HuH-7 (cell line): ENCODE measurements at regions not wholly inside any gene's neighbourhood (a gene's known extent, or its start where the extent isn't known, plus 50 kb on each side); places are given as distances from the start of the nearest gene placed in this dataset.
A peak's percentile ranks its signal among the peaks of the same experiment; 100 is the strongest.

Experiments used
- DNase-seq: peaks from one replicate; pipeline ENCODE4 v3.0.0; 2011; ENCODE audit warnings: low spot score

GRCh38 chr4:23401572-23401971 is 488.3 kb downstream of the PPARGC1A start:
- no peak for DNase-seq

DNA sequence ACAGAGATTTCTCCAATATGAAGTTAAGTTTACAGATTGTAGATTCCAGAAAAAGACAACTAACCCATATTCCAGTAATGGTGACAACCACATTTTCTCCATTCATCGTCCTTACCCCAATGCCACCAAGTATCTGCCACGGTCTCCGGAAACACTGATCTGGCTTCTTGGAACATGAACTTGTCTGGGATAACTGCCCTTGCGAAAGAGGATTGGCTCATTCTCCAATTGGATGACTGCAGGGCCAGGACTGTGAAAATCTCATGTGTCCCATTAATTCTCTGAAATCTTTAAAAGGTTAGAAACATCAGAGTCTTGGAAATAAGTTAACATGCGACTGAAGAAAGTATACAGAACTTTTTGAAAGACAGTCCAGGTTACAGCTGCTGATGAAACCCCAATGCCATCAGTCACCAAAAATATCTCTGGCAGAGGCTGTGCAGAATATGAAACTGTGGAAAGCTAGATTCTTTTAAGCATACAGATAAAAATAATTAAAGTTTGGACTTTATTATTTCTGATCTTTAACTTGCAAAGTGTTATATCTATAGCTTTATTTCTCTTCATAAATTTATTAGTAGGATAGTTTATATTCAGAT is 496.9 kb downstream of the PPARGC1A start:
- no peak for DNase-seq

GRCh38 chr4:23390246-23390645 is 499.6 kb downstream of the PPARGC1A start:
- no peak for DNase-seq

GRCh38 chr4:23388699-23389395 is 501.0 kb downstream of the PPARGC1A start:
- DNase-seq: no peak

GRCh38 chr4:23388255-23388654 is 501.6 kb downstream of the PPARGC1A start:
- no peak for DNase-seq

DNA sequence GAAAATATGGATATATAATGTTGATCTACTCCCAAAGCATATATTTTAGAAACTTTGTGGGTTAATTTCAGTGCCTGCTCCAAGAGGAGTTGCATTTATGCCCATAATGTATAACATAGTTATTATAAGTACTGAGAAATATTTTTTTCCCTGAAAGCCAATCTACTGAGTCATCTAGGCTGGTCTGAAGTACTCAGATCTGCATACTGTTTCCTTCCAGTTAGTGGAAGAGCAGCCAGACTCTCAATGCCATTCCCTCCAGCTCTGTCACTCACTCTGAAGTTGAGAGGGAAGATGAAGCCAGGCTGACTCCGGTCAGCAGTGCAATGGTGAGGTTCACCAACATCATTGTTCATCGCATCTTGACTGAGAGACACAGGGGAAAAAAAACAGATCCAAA is 505.1 kb downstream of the PPARGC1A start:
- no peak for DNase-seq

GRCh38 chr4:23382879-23383278 is 507.0 kb downstream of the PPARGC1A start:
- no peak for DNase-seq

DNA sequence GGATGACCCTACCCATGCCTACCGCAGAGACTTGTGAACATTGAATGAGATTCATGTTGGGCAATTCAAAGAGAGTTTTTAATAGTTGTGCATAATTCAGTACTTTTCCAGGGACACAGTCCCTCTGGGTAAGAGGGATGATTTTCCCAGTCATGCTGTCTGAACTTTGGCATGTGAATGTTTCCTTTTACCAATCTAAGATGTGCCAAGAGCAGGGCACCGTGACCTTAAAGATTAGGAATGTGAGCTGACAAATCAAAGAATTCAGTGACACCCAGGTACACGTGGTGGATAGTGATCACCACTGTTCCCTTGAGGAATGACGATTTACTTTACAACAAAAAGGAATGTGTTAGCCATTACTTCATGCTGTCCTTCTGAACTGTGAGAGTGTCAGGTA is 515.6 kb downstream of the PPARGC1A start:
- no peak for DNase-seq

DNA sequence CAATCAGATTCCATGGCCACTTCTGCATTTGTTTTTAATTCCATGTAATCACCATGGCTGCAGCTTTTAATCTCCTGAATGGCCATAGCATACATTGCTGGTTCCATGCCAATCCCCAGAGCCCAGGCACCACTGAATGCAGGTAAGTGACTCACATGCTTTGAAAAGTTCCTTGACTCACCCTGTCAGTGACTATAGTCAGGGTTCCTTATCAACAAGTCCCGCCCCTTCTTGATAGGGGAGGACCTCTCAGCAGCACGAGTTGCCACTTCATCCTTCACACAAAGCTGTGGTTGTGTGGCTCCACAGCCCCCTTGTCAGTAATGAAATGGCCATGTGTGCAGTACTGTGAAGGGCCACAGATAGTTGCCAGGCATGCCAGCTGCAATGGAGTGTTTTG is 516.6 kb downstream of the PPARGC1A start:
- no peak for DNase-seq

DNA sequence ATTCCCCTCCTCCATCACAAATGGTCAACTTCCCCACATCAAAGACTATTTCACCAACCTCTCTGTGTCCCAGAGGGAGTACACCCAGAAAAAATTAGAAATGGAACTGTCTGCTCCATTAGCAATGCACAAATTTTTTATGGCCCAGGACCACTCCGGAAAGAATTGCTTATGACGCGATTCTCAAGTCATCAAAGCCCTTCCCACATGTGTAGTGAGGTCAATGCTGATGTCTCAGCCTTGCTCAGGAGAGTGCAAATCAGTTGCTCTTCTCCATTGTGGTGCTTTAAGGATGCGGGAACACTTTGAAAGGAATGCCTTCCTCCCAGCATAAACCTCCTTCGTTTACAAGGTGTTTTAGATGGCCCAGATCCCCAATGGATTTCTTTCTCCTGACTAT is 518.3 kb downstream of the PPARGC1A start:
- DNase-seq: no peak

DNA sequence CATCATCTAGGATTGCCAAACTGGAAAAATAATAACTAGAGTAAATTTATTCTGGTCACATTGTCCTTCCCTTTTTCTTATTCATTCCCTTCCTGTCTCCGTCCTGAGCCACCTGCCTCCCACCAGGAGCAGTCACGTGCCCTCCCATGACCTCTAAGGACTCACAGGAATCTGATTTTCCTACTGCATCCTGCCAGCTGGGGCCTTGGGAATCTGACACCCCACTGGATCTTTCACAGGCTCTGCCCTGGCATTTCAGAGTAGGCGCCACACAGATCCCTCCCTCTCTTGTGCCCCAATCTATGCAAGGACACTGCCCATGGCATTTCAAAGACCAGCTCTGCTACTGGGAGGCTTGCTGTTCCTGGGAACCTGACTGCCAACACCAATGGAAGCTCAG is 520.5 kb downstream of the PPARGC1A start:
- no peak for DNase-seq

DNA sequence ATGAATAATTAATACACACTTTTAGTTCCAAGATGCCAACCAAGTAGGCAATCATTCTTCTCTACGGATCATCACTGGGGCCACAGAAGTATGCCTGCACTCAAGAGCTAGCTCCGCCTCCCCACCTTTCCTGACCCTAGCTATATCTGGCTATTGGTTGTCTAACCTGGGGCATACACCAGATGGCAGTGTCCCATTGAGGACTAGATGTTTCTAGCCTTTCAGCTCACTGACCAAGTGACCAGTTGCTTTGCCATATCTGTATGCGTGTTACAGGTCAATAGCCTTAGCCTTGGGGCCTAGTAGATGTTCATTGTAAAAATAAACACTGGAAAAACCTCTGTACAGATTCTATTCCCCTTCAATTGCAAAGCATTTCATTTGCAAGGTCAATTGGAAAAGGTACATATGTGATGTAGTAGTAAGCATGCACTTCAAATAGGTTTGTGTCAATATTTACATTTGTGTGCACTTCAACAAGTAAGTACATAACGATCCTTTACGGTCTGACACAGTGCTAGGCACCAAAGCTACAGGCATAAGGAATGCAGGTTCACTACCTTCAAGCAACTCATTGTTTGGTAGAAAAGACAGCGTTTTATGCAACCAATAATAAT is 521.7 kb downstream of the PPARGC1A start:
- peak; percentile 64 for DNase-seq

DNA sequence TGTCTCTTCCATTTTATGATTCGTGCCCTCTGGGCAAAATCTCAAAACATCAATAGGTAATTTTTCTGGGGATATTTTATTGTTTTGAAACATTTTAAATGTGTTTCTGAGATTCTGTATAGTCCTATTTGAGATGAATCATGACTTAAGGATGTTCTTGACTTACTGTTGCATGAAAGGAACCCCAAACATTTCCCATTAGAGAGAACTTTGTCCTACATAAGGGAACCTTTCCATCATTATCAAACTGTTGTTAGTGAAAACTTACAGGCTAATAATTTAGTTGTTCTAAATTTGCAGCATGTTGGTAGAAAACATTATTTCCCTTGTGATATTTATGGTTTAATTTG is 523.3 kb downstream of the PPARGC1A start:
- DNase-seq: no peak

DNA sequence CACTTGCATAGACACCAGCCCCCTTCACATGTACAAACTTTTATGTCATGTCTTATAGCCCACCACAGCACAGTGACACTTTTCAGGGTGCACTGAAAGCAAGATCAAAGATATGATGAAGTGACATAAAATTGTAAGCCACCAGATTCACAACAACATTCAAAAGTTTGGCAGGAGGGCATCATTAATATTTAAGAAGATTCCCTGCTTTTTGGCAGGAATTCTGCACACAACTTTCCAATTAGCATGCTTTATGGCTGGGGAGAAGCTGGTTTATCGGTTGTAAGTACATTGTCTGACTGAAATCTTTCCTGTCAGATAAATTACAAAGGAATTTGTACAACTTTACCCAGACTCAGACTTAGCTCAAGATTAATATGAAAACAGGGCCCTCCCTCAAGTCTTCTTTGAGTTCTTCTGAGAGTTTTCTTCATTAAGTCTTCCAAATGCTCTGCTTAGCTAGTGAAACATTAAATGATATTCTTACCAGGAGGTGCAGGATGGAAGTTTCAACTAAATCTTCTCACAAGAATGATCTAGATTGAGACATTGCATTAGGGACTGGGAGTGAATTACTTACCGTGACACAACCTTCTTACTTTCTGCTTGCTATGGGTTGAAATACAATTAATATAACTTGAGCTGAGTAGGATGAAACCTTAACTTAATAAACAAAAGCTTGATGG is 523.8 kb downstream of the PPARGC1A start:
- DNase-seq: no peak

DNA sequence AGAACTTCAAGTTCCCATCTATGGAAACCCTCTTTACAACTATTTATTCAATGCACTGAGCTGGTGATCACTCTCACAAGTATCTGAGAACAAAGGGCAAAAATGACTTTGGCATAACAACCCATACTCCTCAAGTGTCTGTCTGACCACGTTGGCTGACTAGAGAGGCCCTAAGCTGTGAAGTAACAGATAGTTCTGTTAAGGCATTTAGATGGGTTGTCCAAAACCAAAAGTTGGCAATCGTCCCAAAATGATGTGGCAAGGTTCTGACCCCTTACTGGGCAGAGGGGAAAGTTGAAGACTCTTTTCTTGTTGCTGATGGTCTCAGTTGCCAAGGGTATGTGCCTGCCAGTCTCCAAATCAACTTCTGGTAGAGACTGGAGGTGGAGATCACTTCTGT is 524.8 kb downstream of the PPARGC1A start:
- DNase-seq: no peak

- DNase-seq: no peak
Measured at GRCh38 chr4:23364167-23364566, 525.7 kb downstream of the PPARGC1A start.

GRCh38 chr4:23361453-23361852 is 528.4 kb downstream of the PPARGC1A start:
- no peak for DNase-seq

DNA sequence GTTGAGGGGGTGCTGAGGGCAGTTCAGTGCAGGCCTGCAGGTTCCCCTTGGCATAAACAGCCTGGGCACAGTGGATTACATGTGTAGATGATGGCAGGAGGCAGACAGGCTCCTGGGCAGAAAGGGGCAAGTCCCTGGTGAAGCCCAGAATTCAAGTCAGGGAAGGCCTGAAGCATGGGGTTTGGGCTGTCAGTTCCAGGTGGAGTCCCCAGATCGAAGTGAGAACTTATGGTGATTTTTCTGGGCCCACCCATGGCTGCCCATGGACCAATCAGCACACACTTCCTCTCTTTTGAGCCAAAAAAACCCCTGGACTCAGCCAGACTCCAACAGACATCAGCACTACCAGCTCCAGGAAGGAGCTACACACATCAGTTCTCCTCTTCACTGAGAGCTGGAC is 529.1 kb downstream of the PPARGC1A start:
- no peak for DNase-seq

DNA sequence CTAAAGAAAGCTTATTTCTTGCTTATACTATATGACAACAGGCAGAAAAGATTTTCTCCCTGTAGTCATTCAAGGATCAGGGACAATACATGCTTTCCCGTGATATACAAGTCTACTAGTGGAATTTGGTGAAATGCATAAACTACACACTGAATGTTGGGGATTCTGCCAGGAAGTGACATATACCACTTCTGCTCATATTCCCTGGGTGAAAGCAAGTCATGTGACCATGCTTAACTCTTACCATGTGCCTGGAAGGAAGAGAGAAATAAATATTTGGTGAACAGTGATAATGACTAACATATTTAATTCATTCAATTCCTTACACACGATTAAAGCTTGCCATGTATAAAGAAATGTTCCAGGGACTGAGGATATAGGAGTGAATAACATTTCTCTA is 534.6 kb downstream of the PPARGC1A start:
- no peak for DNase-seq

DNA sequence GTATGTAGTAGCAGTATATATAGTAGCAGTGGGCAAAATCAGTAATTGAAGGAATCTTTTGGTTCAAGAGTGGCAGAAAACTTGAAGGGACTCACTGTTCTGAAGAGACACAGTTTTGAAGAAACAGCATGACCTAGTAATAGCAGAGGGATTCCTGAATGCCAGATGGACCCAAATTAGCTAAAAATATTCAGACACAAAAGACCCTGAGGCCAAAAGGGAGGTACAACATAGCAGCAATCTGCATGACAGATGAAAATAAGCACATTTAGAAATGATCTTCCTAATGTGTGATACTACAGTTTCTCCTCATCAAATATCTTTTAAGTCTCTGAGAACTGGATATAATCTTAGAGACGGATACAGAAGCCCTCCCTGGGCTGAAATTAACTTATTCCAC is 536.6 kb downstream of the PPARGC1A start:
- no peak for DNase-seq

- DNase-seq: no peak
Measured at GRCh38 chr4:23348789-23349498, 540.9 kb downstream of the PPARGC1A start.

GRCh38 chr4:23337292-23337691 is 552.6 kb downstream of the PPARGC1A start:
- DNase-seq: no peak
